B cell (primary cell): ENCODE measurements at regions not wholly inside any gene's neighbourhood (a gene's known extent, or its start where the extent isn't known, plus 50 kb on each side); places are given as distances from the start of the nearest gene placed in this dataset.

Source experiments
- ATAC-seq: fragments of 200-7000 bp; cut with Tn5 transposase; one replicate; pipeline ENCODE4 v1.10.0; 2021; ENCODE audit warnings: low read depth, mild to moderate bottlenecking, moderate number of reproducible peaks, moderate library complexity
- CTCF ChIA-PET: fragments of 350-600 bp; sonication (Branson Sonifier 250); formaldehyde crosslinking; loops from one replicate; lab custom pipeline; 2021; ENCODE audit warnings: antibody characterized with exemption, inconsistent platforms; lab: Charles Lee
- POLR2A ChIA-PET: fragments of 350-600 bp; sonication (Branson Sonifier 250); formaldehyde crosslinking; loops from one replicate; lab custom pipeline; 2021; ENCODE audit warnings: antibody characterized with exemption; lab: Charles Lee
- DNase-seq: peaks from one replicate; pipeline ENCODE4 v3.0.0; 2013
- H2AFZ ChIP-seq: 2 replicates; pipeline ENCODE4 v1.6.1; 2012; ENCODE audit warnings: mild to moderate bottlenecking, low read depth, low read length; ENCODE audit not compliant: insufficient read depth, poor library complexity, severe bottlenecking
- H3K27ac ChIP-seq, 2 donors: 1 replicate in 1 of 2; 2 replicates in 1 of 2; pipeline ENCODE4 v1.5.1; 2012 to 2013; ENCODE audit warnings: low read length in 2 of 2, mild to moderate bottlenecking in 2 of 2, moderate library complexity in 1 of 2
- H3K27me3 ChIP-seq, 4 experiments: fragments of 200-600 bp in 1 of 4; sonication (generic) in 1 of 4; replicated peaks in 1 of 4; 1 replicate in 2 of 4; 2 replicates in 2 of 4; pipeline versions ENCODE4 v1.6.1 to v1.7.0; 2013 to 2016; ENCODE audit warnings: low read length in 3 of 4, mild to moderate bottlenecking in 2 of 4, mixed read lengths in 1 of 4, moderate library complexity in 1 of 4; ENCODE audit not compliant: insufficient read depth in 4 of 4, control insufficient read depth in 3 of 4; ENCODE audit errors: control extremely low read depth in 1 of 4
- H3K36me3 ChIP-seq, 2 experiments: replicated peaks in 1 of 2; 1 replicate in 1 of 2; 2 replicates in 1 of 2; pipeline versions ENCODE4 v1.6.1 to v1.7.1; 2013; ENCODE audit warnings: low read length in 1 of 2; ENCODE audit not compliant: insufficient read depth in 2 of 2, control insufficient read depth in 1 of 2; ENCODE audit errors: control extremely low read depth in 1 of 2, extremely low read depth in 1 of 2
- H3K4me1 ChIP-seq, 2 donors: fragments of 200-600 bp in 1 of 2; sonication (generic) in 1 of 2; 1 replicate in 1 of 2; 2 replicates in 1 of 2; pipeline versions ENCODE4 v1.5.1 to v1.6.1; 2013 to 2017; ENCODE audit warnings: low read length in 2 of 2; ENCODE audit not compliant: control insufficient read depth in 2 of 2, insufficient read depth in 2 of 2
- H3K4me2 ChIP-seq: replicated peaks from 2 replicates; pipeline ENCODE3; 2012; ENCODE audit warnings: mild to moderate bottlenecking, low read depth, low read length; ENCODE audit not compliant: poor library complexity, severe bottlenecking
- H3K4me3 ChIP-seq, 5 experiments: fragments of 200-600 bp in 1 of 5; sonication (generic) in 1 of 5; 1 replicate in 3 of 5; 2 replicates in 2 of 5; pipeline versions ENCODE4 v1.5.1 to v1.7.0; 2011 to 2016; ENCODE audit warnings: low read length in 4 of 5, mild to moderate bottlenecking in 4 of 5, low read depth in 2 of 5, control low read depth in 1 of 5, moderate library complexity in 1 of 5; ENCODE audit not compliant: insufficient read depth in 1 of 5; ENCODE audit errors: control extremely low read depth in 1 of 5, extremely low read depth in 1 of 5
- H3K79me2 ChIP-seq: fragments of 200-600 bp; sonication (generic); one replicate; pipeline ENCODE4 v1.6.0; 2016; ENCODE audit warnings: low read length; ENCODE audit not compliant: control insufficient read depth, insufficient read depth
- H3K9ac ChIP-seq: fragments of 200-600 bp; sonication (generic); 2 replicates; pipeline ENCODE4 v1.6.1; 2017; ENCODE audit warnings: mild to moderate bottlenecking, low read length, moderate library complexity
- H3K9me3 ChIP-seq, 3 donors: one replicate each; pipeline versions ENCODE4 v1.6.1 to v1.7.1; 2013; ENCODE audit warnings: low read length in 2 of 3; ENCODE audit not compliant: control insufficient read depth in 2 of 3, insufficient read depth in 1 of 3; ENCODE audit errors: control extremely low read depth in 1 of 3
- H4K20me1 ChIP-seq: 2 replicates; pipeline ENCODE4 v1.6.0; 2012; ENCODE audit warnings: mild to moderate bottlenecking, low read length; ENCODE audit not compliant: insufficient read depth, control insufficient read depth, poor library complexity, severe bottlenecking
- H3K27ac Mint-ChIP-seq: one replicate; pipeline ENCODE4 v1.8.0; 2021; ENCODE audit warnings: mixed read lengths
- H3K27me3 Mint-ChIP-seq: one replicate; pipeline ENCODE4 v1.8.0; 2021; ENCODE audit warnings: mixed read lengths
- H3K4me1 Mint-ChIP-seq: one replicate; pipeline ENCODE4 v1.8.0; 2021; ENCODE audit warnings: mixed read lengths
- H3K4me3 Mint-ChIP-seq: one replicate; pipeline ENCODE4 v1.8.0; 2021; ENCODE audit warnings: mixed read lengths
- H3K9me3 Mint-ChIP-seq: one replicate; pipeline ENCODE4 v1.8.0; 2022; ENCODE audit warnings: mixed read lengths; ENCODE audit not compliant: insufficient read depth
- EZH2 ChIP-seq: IDR thresholded peaks from 2 replicates; pipeline ENCODE4 v1.6.1; 2012; ENCODE audit warnings: borderline replicate concordance, low read depth, mild to moderate bottlenecking, moderate library complexity, low read length; ENCODE audit not compliant: insufficient read depth, poor library complexity, severe bottlenecking
- WGBS: methylation state at CpG from one replicate; pipeline ENCODE4 v1.1.5; 2013; ENCODE audit warnings: missing lambda C conversion rate; ENCODE audit not compliant: insufficient coverage; 5-methylcytosine and 5-hydroxymethylcytosine counted together
- intact Hi-C: fragments of 100-400 bp; cut with micrococcal nuclease; formaldehyde crosslinking; loops from one replicate; pipeline ENCODE4 v1.10.0; 2022
- TF ChIP-seq, protein P1 (sequence below): fragments of 200-600 bp; IDR thresholded peaks from one replicate; pipeline ENCODE4 v1.8.0; 2022; ENCODE audit warnings: antibody characterized with exemption, mild to moderate bottlenecking

DNA sequence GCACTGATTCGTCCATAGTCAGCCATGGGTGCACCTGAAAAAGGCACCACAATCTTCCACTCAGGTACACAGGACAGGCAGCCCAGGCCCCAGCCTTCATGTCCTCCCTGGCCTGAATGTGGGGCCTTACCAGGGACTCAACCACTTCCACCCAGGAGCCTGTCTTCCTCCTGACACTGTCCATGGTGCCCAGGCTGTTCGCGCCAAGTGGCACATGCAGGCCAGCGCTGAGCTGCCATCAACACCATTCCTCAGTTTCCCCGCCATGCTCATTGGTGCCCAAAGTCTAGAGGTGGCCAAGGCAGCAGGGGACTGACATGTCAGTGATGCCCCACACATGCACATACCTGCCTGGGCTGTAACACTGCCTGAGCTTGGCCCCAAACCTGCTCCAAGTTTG is 322.2 kb upstream of the POU3F4 start:
- CTCF ChIA-PET: no interaction called here

DNA sequence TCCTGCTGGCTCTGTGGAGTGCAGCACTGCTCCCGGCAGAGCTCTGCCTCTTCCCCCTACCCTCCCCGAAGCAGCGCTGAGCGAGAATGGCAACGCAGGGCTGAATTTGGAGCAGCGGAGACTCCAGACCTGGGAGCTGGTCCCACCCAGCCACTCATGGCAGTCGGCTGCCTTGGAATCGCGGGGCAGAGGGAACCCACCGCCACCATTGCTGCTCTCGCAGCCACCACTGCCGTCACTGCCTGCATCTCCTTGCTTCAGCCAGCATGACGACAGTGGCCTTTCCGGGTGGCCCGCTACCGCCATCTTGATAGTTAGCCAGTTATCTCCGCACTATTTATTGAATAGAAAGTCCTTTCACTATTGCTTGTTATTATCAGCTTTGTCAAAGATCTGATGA is 321.5 kb upstream of the POU3F4 start:
- Histone ChIP-seq H3K4me2 (no peak overlapping the region), H3K27ac (no peak overlapping the region), H3K27me3 (no peaks in the 10 kb centered on the region), H3K79me2 (no peaks in the 10 kb centered on the region), H3K4me1 (no peaks in the 10 kb centered on the region), H3K36me3 (no peaks in the 10 kb centered on the region), H3K9me3 (peaks cover 0 to 12% (median 0%) of the 10 kb centered on the region in 3 donors), H2AFZ (no peak overlapping the region), H3K9ac (no peak overlapping the region), H4K20me1 (no peaks in the 10 kb centered on the region), H3K4me3 (no peak overlapping the region)
- intact Hi-C loops: no loop called here
- H3K4me3 Mint-ChIP-seq: no peak overlapping the region
- ChIA-PET POLR2A (no interaction called here), CTCF (no interaction called here)
- no peak for TF ChIP-seq EZH2
- TF ChIP-seq, protein P1, sequence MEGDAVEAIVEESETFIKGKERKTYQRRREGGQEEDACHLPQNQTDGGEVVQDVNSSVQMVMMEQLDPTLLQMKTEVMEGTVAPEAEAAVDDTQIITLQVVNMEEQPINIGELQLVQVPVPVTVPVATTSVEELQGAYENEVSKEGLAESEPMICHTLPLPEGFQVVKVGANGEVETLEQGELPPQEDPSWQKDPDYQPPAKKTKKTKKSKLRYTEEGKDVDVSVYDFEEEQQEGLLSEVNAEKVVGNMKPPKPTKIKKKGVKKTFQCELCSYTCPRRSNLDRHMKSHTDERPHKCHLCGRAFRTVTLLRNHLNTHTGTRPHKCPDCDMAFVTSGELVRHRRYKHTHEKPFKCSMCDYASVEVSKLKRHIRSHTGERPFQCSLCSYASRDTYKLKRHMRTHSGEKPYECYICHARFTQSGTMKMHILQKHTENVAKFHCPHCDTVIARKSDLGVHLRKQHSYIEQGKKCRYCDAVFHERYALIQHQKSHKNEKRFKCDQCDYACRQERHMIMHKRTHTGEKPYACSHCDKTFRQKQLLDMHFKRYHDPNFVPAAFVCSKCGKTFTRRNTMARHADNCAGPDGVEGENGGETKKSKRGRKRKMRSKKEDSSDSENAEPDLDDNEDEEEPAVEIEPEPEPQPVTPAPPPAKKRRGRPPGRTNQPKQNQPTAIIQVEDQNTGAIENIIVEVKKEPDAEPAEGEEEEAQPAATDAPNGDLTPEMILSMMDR: no peak
- H3K9me3 Mint-ChIP-seq: peaks cover 4% of the 10 kb centered on the region
- no peak overlapping the region for H3K27ac Mint-ChIP-seq
- WGBS: 97% methylated on average over 12 of the region's 17 CpGs
- DNase-seq (no peak), ATAC-seq (no peak)
- H3K4me1 Mint-ChIP-seq: no peaks in the 10 kb centered on the region
- no peaks in the 10 kb centered on the region for H3K27me3 Mint-ChIP-seq

More for the DNA sequence above, 322.2 kb upstream of the POU3F4 start:
- Histone ChIP-seq H3K27ac (no peak overlapping the region), H3K4me3 (no peak overlapping the region), H3K4me1 (no peaks in the 10 kb centered on the region), H3K4me2 (no peak overlapping the region), H3K79me2 (no peaks in the 10 kb centered on the region), H4K20me1 (no peaks in the 10 kb centered on the region), H3K9me3 (peaks cover 0 to 12% (median 0%) of the 10 kb centered on the region in 3 donors), H3K36me3 (no peaks in the 10 kb centered on the region), H3K27me3 (no peaks in the 10 kb centered on the region), H2AFZ (no peak overlapping the region), H3K9ac (no peak overlapping the region)
- H3K27me3 Mint-ChIP-seq: no peaks in the 10 kb centered on the region
- ATAC-seq (no peak), DNase-seq (no peak)
- no peaks in the 10 kb centered on the region for H3K4me1 Mint-ChIP-seq
- no peak overlapping the region for H3K4me3 Mint-ChIP-seq
- intact Hi-C loops: no loop called here
- TF ChIP-seq EZH2: no peak
- TF ChIP-seq, protein P1: no peak
- no peak overlapping the region for H3K27ac Mint-ChIP-seq
- H3K9me3 Mint-ChIP-seq: peaks cover 4% of the 10 kb centered on the region
- POLR2A ChIA-PET: no interaction called here
- 100% methylated on average over 4 of the region's 5 CpGs for WGBS
